ENCODE measurements at regions not wholly inside any gene's neighbourhood (a gene's known extent, or its start where the extent isn't known, plus 50 kb on each side); places are given as distances from the start of the nearest gene placed in this dataset.

GRCh38 chr3:117346901-117347300 is 637.3 kb downstream of the TUSC7 start:
- Histone ChIP-seq H3K79me1 (ENCODE audit: low read depth, low read length) (no peaks in the 10 kb centered on the region), H3K27ac (ENCODE audit: low read depth, low read length) (no peak overlapping the region), H4K91ac (replicated peaks; ENCODE audit: insufficient read length, low read length) (no peak overlapping the region), H3K9ac (replicated peaks in 1 of 4; ENCODE audit: extremely low read depth in 1 of 4, low read depth in 3 of 4, low read length in 3 of 4) (no peak overlapping the region), H4K20me1 (replicated peaks in 1 of 2; ENCODE audit: control insufficient read depth in 1 of 2, insufficient read depth in 2 of 2, low read length in 2 of 2) (no peaks in the 10 kb centered on the region), H3K4me3 (ENCODE audit: extremely low read depth in 1 of 4, insufficient read depth in 2 of 4, low read depth in 3 of 4, low read length in 4 of 4) (no peak overlapping the region), H3K14ac (ENCODE audit: insufficient read length) (no peak overlapping the region), H3K4ac (replicated peaks; ENCODE audit: insufficient read length, low read depth, low read length) (no peak overlapping the region), H3K36me3 (ENCODE audit: control insufficient read depth in 2 of 4, insufficient read depth in 4 of 4, low read length in 3 of 4) (no peaks in the 10 kb centered on the region; a peak in 1 of 8 replicates), H2BK20ac (ENCODE audit: low read length) (no peak overlapping the region), H2BK15ac (ENCODE audit: low read length) (no peak overlapping the region), H3K27me3 (replicated peaks in 1 of 4; ENCODE audit: control insufficient read depth in 3 of 4, extremely low read depth in 1 of 4, insufficient read depth in 3 of 4, low read length in 3 of 4) (no peaks in the 10 kb centered on the region), H2AK5ac (ENCODE audit: low read depth, low read length) (no peak overlapping the region), H3K18ac (ENCODE audit: extremely low read depth, low read length) (no peak overlapping the region), H4K8ac (ENCODE audit: extremely low read depth, insufficient read depth, low read length) (no peak overlapping the region), H2BK120ac (replicated peaks; ENCODE audit: low read depth, low read length) (no peak overlapping the region), H3K56ac (replicated peaks; ENCODE audit: insufficient read length, low read depth, low read length) (no peak overlapping the region), H3K23ac (ENCODE audit: insufficient read length) (no peak overlapping the region), H3K79me2 (ENCODE audit: control insufficient read depth in 1 of 2, insufficient read depth in 2 of 2, low read length in 2 of 2) (no peaks in the 10 kb centered on the region), H2BK12ac (ENCODE audit: low read depth, low read length) (no peak overlapping the region), H4K5ac (ENCODE audit: insufficient read length, low read depth, low read length) (no peak overlapping the region), H3K9me3 (ENCODE audit: insufficient read depth in 2 of 2, low read depth in 1 of 2, low read length in 1 of 2) (no peaks in the 10 kb centered on the region), H2BK5ac (ENCODE audit: low read depth, low read length) (no peak overlapping the region), H3K4me1 (replicated peaks in 1 of 4; ENCODE audit: control insufficient read depth in 3 of 4, insufficient read depth in 4 of 4, low read length in 3 of 4) (no peaks in the 10 kb centered on the region), H2AFZ (ENCODE audit: low read length) (no peak overlapping the region), H3K23me2 (ENCODE audit: low read depth, low read length) (peaks cover 4% of the 10 kb centered on the region; the same call in 1 of the 2 replicates), H3K4me2 (ENCODE audit: insufficient read depth in 1 of 2, low read depth in 2 of 2, low read length in 2 of 2) (no peak overlapping the region)
- TF ChIP-seq CREB1 (IDR thresholded peaks at IDR 0.05) = no peak
- no peak for TF ChIP-seq CEBPB (IDR thresholded peaks at IDR 0.05; ENCODE audit: low read depth, low read length)
- no peak for TF ChIP-seq TAF7 (optimal IDR thresholded peaks at IDR 0.05; ENCODE audit: borderline replicate concordance, low read depth, low read length)
- no peak for TF ChIP-seq SAP30 (IDR thresholded peaks at IDR 0.05; ENCODE audit: insufficient read depth, insufficient replicate concordance, low read length)
- TF ChIP-seq BCL11A (IDR thresholded peaks at IDR 0.05; ENCODE audit: low read depth in 2 of 2, low read length in 2 of 2) = no peak
- no peak for TF ChIP-seq GTF2F1 (IDR thresholded peaks at IDR 0.05; ENCODE audit: borderline replicate concordance, low read depth, low read length)
- TF ChIP-seq KDM1A (IDR thresholded peaks at IDR 0.05; ENCODE audit: borderline replicate concordance, low read length) = no peak
- TF ChIP-seq GABPA (IDR thresholded peaks at IDR 0.05; ENCODE audit: borderline replicate concordance, insufficient read depth, low read length) = no peak
- no peak for TF ChIP-seq TCF12 (IDR thresholded peaks at IDR 0.05; ENCODE audit: low read depth, low read length)
- TF ChIP-seq SP1 (IDR thresholded peaks at IDR 0.05; ENCODE audit: low read depth, low read length) = no peak
- no peak for DNase-seq (ENCODE audit: low read depth in 1 of 2, low spot score in 2 of 2)
- ChIA-PET CTCF (ENCODE audit: partially characterized antibody) (interaction anchor here (0.6 to 0.9 kb wide), 2 partner anchors 328 to 447 kb away, joined by 3 to 4 read pairs; no protein-coding TSS in a partner anchor), POLR2A (ENCODE audit: partially characterized antibody) (no interaction called here)
- FAIRE-seq = no peak
- whole genome bisulfite sequencing, 2 experiments (ENCODE audit: extremely low coverage in 1 of 2, insufficient coverage in 1 of 2, insufficient read length in 1 of 2, insufficient replicate concordance in 2 of 2, low coverage in 1 of 2, low lambda C conversion rate in 2 of 2, missing lambda C conversion rate in 1 of 2) = 95% methylated on average over 3 of the region's 3 CpGs; no CpG with 5 or more reads in 1 of the 2 experiments
